ENCODE measurements at regions not wholly inside any gene's neighbourhood (a gene's known extent, or its start where the extent isn't known, plus 50 kb on each side); places are given as distances from the start of the nearest gene placed in this dataset.

GRCh38 chr9:14983599-14983998 is 73.4 kb upstream of the FREM1 start:
- no peak overlapping the region for H4K8ac ChIP-seq (ENCODE audit: extremely low read depth, insufficient read depth, low read length)
- TF ChIP-seq KDM4A (IDR thresholded peaks at IDR 0.05; ENCODE audit: low read depth, low read length, severe bottlenecking) (no peak), KDM1A (IDR thresholded peaks at IDR 0.05; ENCODE audit: borderline replicate concordance, low read length) (no peak), SIX5 (IDR thresholded peaks at IDR 0.05; ENCODE audit: low read depth, low read length) (no peak), CREB1 (IDR thresholded peaks at IDR 0.05) (no peak), CTBP2 (IDR thresholded peaks at IDR 0.05; ENCODE audit: borderline replicate concordance, insufficient read depth, insufficient read length, low read length) (no peak), SP4 (IDR thresholded peaks at IDR 0.05; ENCODE audit: low read length) (no peak), TBP (IDR thresholded peaks at IDR 0.05; ENCODE audit: low read depth, low read length) (no peak), EP300 (IDR thresholded peaks at IDR 0.05; ENCODE audit: borderline replicate concordance in 1 of 2, low read depth in 2 of 2, low read length in 2 of 2) (no peak)
- H3K23ac ChIP-seq (ENCODE audit: insufficient read length): no peak overlapping the region
- no peak overlapping the region for H3K14ac ChIP-seq (ENCODE audit: insufficient read length)
- no peak overlapping the region for H3K4me2 ChIP-seq (ENCODE audit: insufficient read depth in 1 of 2, low read depth in 2 of 2, low read length in 2 of 2)
- no peak overlapping the region for H3K56ac ChIP-seq (replicated peaks; ENCODE audit: insufficient read length, low read depth, low read length)
- no peak overlapping the region for H4K91ac ChIP-seq (replicated peaks; ENCODE audit: insufficient read length, low read length)
- no peak overlapping the region for H3K27ac ChIP-seq (ENCODE audit: low read depth, low read length)
- no peaks in the 10 kb centered on the region for H3K4me1 ChIP-seq (replicated peaks in 1 of 4; ENCODE audit: control insufficient read depth in 3 of 4, insufficient read depth in 4 of 4, low read length in 3 of 4)
- H2BK5ac ChIP-seq (ENCODE audit: low read depth, low read length): no peak overlapping the region
- no peak overlapping the region for H3K4ac ChIP-seq (replicated peaks; ENCODE audit: insufficient read length, low read depth, low read length)
- H3K79me2 ChIP-seq (ENCODE audit: control insufficient read depth in 1 of 2, insufficient read depth in 2 of 2, low read length in 2 of 2): no peaks in the 10 kb centered on the region
- POLR2A ChIA-PET (ENCODE audit: partially characterized antibody): no interaction called here
- no peaks in the 10 kb centered on the region for H4K20me1 ChIP-seq (replicated peaks in 1 of 2; ENCODE audit: control insufficient read depth in 1 of 2, insufficient read depth in 2 of 2, low read length in 2 of 2)
- H2BK15ac ChIP-seq (ENCODE audit: low read length): no peak overlapping the region
- 88% methylated on average over 1 of the region's 1 CpG; no CpG with 5 or more reads in 1 of the 2 experiments for WGBS, 2 experiments (ENCODE audit: extremely low coverage in 1 of 2, insufficient coverage in 1 of 2, insufficient read length in 1 of 2, insufficient replicate concordance in 2 of 2, low coverage in 1 of 2, low lambda C conversion rate in 2 of 2, missing lambda C conversion rate in 1 of 2)
- H3K36me3 ChIP-seq (ENCODE audit: control insufficient read depth in 2 of 4, insufficient read depth in 4 of 4, low read length in 3 of 4): no peaks in the 10 kb centered on the region
- H3K79me1 ChIP-seq (ENCODE audit: low read depth, low read length): no peaks in the 10 kb centered on the region
- no peaks in the 10 kb centered on the region for H3K9me3 ChIP-seq (ENCODE audit: insufficient read depth in 2 of 2, low read depth in 1 of 2, low read length in 1 of 2)
- no peak for FAIRE-seq
- no peak overlapping the region for H4K5ac ChIP-seq (ENCODE audit: insufficient read length, low read depth, low read length)
- no peak overlapping the region for H2BK20ac ChIP-seq (ENCODE audit: low read length)
- no peaks in the 10 kb centered on the region for H3K27me3 ChIP-seq (replicated peaks in 1 of 4; ENCODE audit: control insufficient read depth in 3 of 4, extremely low read depth in 1 of 4, insufficient read depth in 3 of 4, low read length in 3 of 4)
- no peaks in the 10 kb centered on the region for H3K23me2 ChIP-seq (ENCODE audit: low read depth, low read length)
- DNase-seq (ENCODE audit: low read depth in 1 of 2, low spot score in 2 of 2): no peak
- H2BK12ac ChIP-seq (ENCODE audit: low read depth, low read length): no peak overlapping the region
- H3K4me3 ChIP-seq (ENCODE audit: extremely low read depth in 1 of 4, insufficient read depth in 2 of 4, low read depth in 3 of 4, low read length in 4 of 4): no peak overlapping the region
- no peak overlapping the region for H3K18ac ChIP-seq (ENCODE audit: extremely low read depth, low read length)
- no peak overlapping the region for H2BK120ac ChIP-seq (replicated peaks; ENCODE audit: low read depth, low read length)
- H2AK5ac ChIP-seq (ENCODE audit: low read depth, low read length): no peak overlapping the region
- CTCF ChIA-PET (ENCODE audit: partially characterized antibody): interaction anchor here (0.6 kb wide), 1 partner anchor 1713 kb away, joined by 3 read pairs; no protein-coding TSS in a partner anchor
- no peak overlapping the region for H2AFZ ChIP-seq (ENCODE audit: low read length)
- H3K9ac ChIP-seq (replicated peaks in 1 of 4; ENCODE audit: extremely low read depth in 1 of 4, low read depth in 3 of 4, low read length in 3 of 4): no peak overlapping the region
